ENCODE measurements at regions not wholly inside any gene's neighbourhood (a gene's known extent, or its start where the extent isn't known, plus 50 kb on each side); places are given as distances from the start of the nearest gene placed in this dataset.

DNA sequence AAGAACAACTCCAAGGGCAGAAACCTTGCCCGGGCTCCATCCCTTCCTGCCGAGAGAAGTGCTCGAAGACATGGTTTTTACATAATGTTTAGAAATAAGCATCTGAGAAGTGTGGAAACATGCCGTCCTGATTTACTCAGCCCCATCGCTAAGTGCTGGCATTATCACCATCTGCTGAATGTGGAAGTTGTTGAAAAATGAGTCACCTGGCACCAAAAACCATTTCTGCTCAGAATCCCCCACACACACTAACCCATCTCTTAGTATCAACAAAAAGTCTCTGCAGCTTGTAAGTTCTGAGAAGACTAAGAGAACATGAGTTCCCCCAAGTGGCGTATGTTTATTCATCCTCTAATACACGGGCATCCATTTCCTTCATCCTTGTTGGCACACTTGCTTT, 51.0 kb upstream of the ARL8B start:
- DNase-seq = peak; percentile 23 to 47

- peak; percentile 30 to 36 for DNase-seq
Measured at GRCh38 chr3:5072100-5072816, 49.8 kb upstream of the ARL8B start.

Data from inflammatory macrophage (primary cell).